GM21360 (cell line): ENCODE measurements at regions not wholly inside any gene's neighbourhood (a gene's known extent, or its start where the extent isn't known, plus 50 kb on each side); places are given as distances from the start of the nearest gene placed in this dataset.
"Not testable (repeated sequence)": the region's sequence is repeated elsewhere in the genome, so short reads cannot be mapped to it uniquely, and the experiment has no call there.

Source experiments
- ATAC-seq: cut with Tn5 transposase; IDR thresholded peaks from one replicate; pipeline ENCODE4 v1.9.1; 2021; ENCODE audit warnings: mild to moderate bottlenecking, moderate library complexity; ENCODE audit not compliant: unreplicated experiment

- ATAC-seq = no peak
These were observed 450.0 kb upstream of the EPHA3 start for GRCh38 chr3:88657459-88657858.

GRCh38 chr3:88661433-88661824, 446.0 kb upstream of the EPHA3 start:
- ATAC-seq = no peak

- no peak for ATAC-seq
These were observed 439.2 kb upstream of the EPHA3 start for GRCh38 chr3:88668180-88668579.

GRCh38 chr3:88671573-88671972, 435.8 kb upstream of the EPHA3 start:
- ATAC-seq = no peak

GRCh38 chr3:88677298-88677697, 430.1 kb upstream of the EPHA3 start:
- ATAC-seq = no peak

GRCh38 chr3:88678747-88679146, 428.7 kb upstream of the EPHA3 start:
- ATAC-seq = no peak

GRCh38 chr3:88690287-88690686, 417.1 kb upstream of the EPHA3 start:
- ATAC-seq = no peak

- no peak for ATAC-seq
These were observed 416.3 kb upstream of the EPHA3 start for GRCh38 chr3:88691081-88691480.

GRCh38 chr3:88703501-88704059, 403.8 kb upstream of the EPHA3 start:
- no peak for ATAC-seq

- no peak for ATAC-seq
These were observed 403.1 kb upstream of the EPHA3 start for GRCh38 chr3:88704338-88704737.

GRCh38 chr3:88707837-88708236, 399.6 kb upstream of the EPHA3 start:
- no peak for ATAC-seq

- ATAC-seq = no peak
These were observed 394.9 kb upstream of the EPHA3 start for GRCh38 chr3:88712552-88712951.

- no peak for ATAC-seq
These were observed 394.2 kb upstream of the EPHA3 start for GRCh38 chr3:88713233-88713691.

GRCh38 chr3:88725440-88726165, 381.8 kb upstream of the EPHA3 start:
- ATAC-seq = no peak

GRCh38 chr3:88732186-88732585, 375.2 kb upstream of the EPHA3 start:
- no peak for ATAC-seq

- no peak for ATAC-seq
These were observed 365.3 kb upstream of the EPHA3 start for GRCh38 chr3:88742106-88742505.

GRCh38 chr3:88742674-88743507, 364.5 kb upstream of the EPHA3 start:
- ATAC-seq = no peak

- ATAC-seq = no peak
These were observed 362.5 kb upstream of the EPHA3 start for GRCh38 chr3:88744896-88745295.

GRCh38 chr3:88747145-88747544, 360.3 kb upstream of the EPHA3 start:
- ATAC-seq = not testable (repeated sequence)

GRCh38 chr3:88758676-88759075, 348.7 kb upstream of the EPHA3 start:
- ATAC-seq = no peak

- no peak for ATAC-seq
These were observed 339.7 kb upstream of the EPHA3 start for GRCh38 chr3:88767746-88768145.

- ATAC-seq = no peak
These were observed 333.7 kb upstream of the EPHA3 start for GRCh38 chr3:88773766-88774165.
